Inflammatory macrophage treated with lipopolysaccharide for 4 hours (primary cell): ENCODE measurements at regions not wholly inside any gene's neighbourhood (a gene's known extent, or its start where the extent isn't known, plus 50 kb on each side); places are given as distances from the start of the nearest gene placed in this dataset.

ENCODE experiments used
- DNase-seq: peaks from one replicate; pipeline ENCODE4 v3.0.0-alpha.2; 2020

DNA sequence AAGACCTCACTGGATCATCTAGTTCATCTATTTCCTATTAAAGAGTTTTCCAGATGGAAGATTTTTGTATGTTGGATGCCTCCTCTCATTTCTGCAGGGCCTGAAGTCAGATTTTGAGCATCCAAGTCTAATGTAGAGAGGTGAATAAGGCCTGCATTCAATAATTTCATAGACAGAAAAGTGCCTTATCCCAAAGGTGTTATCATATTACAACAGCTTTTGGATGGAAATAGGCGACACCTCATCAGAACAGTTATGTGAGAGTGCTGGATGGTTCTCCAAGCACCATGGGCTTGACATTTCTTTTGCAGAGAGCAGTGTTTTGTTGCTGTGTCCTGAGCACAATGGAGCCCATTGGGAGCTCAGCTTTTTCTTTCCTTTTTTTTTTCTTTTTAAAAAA lies 162.4 kb upstream of the MEOX2 start:
- no peak for DNase-seq

- DNase-seq: no peak
Observed at GRCh38 chr7:15848362-15848761, 161.9 kb upstream of the MEOX2 start.

GRCh38 chr7:15845868-15846267 lies 159.4 kb upstream of the MEOX2 start:
- no peak for DNase-seq

- no peak for DNase-seq
Observed at GRCh38 chr7:15845461-15845860, 159.0 kb upstream of the MEOX2 start.

- DNase-seq: no peak
Observed at GRCh38 chr7:15839416-15840100, 153.1 kb upstream of the MEOX2 start.

- no peak for DNase-seq
Observed at GRCh38 chr7:15838265-15838664, 151.8 kb upstream of the MEOX2 start.

GRCh38 chr7:15837306-15837950 lies 150.9 kb upstream of the MEOX2 start:
- no peak for DNase-seq

DNA sequence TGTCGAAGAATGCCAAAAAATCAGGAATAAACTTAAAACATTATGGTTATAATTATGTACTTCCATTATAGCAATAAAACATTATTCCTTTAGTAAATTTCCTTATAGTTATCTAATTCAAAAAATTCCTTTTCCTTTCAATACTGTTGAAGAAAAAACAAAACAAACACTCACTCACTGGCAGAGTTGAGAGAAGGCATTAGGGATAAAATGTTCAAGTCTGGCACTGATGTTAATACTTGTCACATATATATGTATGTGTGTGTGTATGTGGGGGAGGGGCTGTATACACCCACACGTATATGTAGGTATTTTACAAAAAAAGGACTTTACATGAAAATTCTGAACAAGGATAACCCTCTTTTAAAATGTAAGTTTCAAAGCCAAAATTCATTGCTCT lies 150.2 kb upstream of the MEOX2 start:
- DNase-seq: no peak

DNA sequence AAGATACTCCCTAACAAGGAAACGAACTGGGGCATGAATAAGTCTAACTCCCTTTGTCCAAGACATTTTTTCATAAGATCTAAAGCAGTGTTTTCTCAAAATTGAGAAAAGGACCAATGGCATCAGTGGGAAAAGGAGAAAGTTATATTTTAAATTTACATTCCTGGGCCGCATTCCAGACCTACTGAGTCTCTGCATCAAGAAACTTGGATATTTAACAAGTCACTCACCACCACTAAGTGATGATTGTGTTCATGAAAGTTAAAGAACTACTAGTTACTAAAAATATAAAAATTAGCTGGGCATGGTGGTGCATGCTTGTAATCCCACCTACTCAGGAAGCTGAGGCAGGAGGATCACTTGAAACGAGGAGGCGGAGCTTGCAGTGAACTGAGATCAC lies 149.6 kb upstream of the MEOX2 start:
- DNase-seq: no peak

DNA sequence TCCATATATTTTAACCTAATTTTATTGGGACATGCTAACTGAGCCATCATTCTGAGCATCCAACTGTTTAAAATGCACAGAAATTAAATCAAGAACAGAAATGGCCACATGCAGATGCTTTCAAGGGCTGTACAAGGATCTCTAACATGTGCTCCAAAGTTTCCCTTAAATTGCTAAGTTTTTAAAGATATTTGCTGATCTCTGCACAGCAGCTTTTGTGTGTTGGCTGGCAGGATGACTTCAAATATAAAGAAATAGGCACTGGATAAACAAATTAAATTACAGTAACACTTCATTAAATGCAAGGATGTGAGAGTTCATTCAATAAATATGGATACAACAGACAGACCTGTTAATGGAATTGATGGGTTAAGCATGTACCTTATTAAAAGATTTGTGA lies 148.0 kb upstream of the MEOX2 start:
- DNase-seq: no peak

DNA sequence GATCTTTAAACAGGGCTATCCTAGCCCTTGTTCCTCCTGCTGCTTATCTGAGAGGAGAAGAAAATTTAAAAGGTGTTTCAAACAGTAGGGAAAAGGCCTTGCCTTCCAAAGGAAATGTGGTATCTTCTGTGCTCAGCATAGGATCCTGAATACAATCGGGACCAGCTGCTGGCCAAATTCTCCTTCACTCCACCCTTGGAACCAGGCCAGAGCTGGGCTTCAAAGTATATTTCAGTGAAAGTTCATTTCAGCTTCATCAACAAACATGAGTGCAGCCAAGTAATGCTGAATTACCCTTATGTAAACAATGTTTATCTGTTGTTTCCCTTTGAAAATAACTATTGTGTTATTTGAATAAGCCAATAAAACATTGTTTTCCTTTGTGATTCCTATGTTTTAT lies 146.5 kb upstream of the MEOX2 start:
- no peak for DNase-seq

- DNase-seq: no peak
Observed at GRCh38 chr7:15831606-15832005, 145.1 kb upstream of the MEOX2 start.

DNA sequence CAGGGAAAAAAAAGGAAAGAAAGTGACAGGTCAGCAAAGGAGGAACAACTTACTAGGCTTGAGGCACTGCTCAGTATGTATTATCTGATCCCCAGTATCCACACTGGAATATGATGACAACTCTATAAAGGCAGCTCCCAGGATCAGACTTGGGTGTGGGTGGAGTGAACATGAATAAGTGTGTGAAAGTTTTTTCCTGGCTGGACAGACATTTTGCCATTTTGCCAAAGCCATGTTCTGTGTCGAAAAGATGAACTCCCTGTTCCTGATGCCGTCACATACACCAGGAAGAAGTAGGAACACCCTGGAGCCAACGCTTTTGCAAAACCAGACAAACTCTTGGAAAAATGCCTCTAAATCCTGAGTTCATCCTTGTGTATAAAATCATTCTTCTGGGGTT lies 143.2 kb upstream of the MEOX2 start:
- no peak for DNase-seq

GRCh38 chr7:15828881-15829280 lies 142.4 kb upstream of the MEOX2 start:
- no peak for DNase-seq

- no peak for DNase-seq
Observed at GRCh38 chr7:15821484-15822427, 135.3 kb upstream of the MEOX2 start.

DNA sequence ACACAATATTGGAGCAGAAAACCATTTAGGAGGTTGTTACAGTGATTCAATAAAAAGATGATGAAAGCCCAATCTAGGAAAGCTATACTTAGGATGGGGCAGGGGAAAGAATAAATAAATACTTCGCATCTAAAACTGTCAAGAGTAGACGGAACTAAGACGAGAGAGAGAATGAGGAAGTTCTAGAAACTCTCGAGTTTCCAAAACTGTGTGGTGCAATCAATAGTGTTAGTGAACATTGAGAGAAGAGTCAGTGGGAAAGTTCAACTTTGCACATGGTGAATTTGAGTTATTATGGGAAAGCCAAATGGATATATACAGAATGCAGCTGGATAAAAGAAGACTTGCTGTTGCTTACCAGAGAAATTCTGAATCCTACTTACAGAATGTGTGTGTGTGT lies 133.8 kb upstream of the MEOX2 start:
- peak; percentile 76 for DNase-seq

DNA sequence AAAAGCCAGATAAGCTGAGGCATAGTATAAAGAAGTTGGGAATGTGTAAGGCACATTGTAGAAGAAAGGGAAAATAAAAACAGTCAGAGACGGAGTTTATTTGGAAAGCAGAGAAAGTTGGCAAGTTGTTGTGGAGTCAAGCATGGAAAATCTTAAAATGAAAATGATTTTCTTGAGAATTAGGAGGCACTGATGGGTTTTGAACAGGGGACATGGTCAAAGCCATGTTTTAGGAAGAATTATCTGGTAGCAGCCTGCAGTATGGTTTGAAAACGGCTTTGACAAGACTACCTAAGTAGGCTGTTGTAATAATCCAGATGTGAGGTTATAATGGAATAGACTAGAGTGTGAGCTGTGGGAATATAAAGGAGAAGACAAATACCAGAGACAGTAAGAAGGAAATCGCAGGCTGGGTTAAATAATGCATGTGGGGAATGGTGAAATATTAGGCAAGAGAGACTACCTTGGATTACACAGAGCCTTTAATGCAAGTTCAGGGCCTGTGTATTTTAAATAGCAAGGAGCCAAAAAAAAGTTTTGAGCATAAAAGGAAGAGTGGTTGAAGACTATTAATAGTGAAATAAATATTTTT lies 130.4 kb upstream of the MEOX2 start:
- DNase-seq: no peak

- no peak for DNase-seq
Observed at GRCh38 chr7:15813448-15813847, 127.0 kb upstream of the MEOX2 start.

DNA sequence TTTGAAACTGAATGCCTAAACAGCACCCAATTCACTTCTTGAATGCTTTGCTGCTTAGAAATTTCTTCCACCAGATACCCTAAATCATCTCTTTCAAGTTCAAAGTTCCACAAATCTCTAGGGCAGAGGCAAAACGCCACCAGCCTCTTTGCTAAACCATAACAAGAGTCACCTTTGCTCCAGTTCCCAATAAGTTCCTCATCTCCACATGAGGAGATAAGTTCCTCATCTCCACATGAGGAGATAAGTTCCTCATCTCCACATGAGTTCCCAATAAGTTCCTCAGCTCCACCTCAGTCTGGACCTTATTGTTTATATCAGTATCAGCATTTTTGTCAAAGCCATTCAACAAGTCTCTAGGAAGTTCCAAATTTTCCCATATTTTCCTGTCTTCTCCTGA lies 123.9 kb upstream of the MEOX2 start:
- peak; percentile 61 for DNase-seq

DNA sequence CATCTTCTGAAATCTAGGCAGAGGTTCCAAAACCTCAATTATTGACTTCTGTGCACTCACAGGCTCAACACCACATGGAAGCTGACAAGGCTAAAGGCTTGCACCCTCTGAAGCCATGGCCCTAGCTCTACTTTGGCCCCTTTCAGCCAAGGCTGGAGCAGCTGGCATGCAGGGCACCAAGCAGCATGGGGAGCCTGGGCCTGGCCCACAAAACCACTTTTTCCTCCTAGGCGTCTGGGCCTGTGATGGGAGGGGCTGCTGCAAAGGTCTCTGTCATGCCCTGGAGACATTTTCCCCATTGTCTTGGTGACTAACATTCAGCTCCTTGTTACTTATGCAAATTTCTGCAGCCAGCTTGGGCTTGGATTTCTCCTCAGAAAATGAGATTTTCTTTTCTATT lies 123.5 kb upstream of the MEOX2 start:
- DNase-seq: peak; percentile 6

GRCh38 chr7:15805891-15806290 lies 119.4 kb upstream of the MEOX2 start:
- no peak for DNase-seq

DNA sequence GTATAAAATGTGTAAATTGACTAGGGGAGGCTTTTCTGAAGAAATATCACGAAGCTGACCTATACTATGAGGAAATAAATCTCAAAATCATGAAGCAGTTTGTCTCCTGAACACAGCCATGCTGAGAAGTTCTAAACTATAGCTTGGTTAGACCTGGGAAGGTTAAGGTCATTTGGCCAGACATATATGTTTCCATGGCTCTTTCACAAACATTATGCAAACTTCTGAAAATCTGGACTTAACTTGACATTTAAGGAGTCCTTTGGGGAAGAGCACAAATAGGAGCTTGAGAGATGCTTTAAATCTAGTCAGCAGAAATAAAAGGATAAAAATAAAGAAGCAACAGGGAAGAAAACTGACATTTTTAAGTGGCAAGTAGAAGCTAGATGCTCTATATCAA lies 115.9 kb upstream of the MEOX2 start:
- no peak for DNase-seq

DNA sequence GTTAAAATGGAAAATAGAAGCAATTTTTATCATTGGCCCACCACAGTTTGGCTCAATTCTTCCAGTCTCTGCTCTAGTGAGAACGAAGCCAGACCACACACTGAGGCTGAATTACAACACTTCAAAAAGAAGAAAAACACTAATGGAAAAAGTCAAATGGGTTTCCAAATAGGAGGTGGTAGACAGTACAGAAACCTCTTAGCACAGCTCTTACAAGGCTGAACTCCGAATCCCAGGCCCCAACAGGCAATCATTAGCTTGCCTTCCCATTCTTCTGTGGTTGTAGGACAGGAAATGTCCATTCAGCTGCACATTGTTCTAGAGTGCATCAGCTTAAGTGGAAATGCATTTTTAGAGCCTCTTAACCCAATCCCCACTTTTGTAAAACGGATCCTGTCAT lies 115.1 kb upstream of the MEOX2 start:
- DNase-seq: no peak

- DNase-seq: no peak
Observed at GRCh38 chr7:15801041-15801440, 114.6 kb upstream of the MEOX2 start.
